ENCODE measurements at regions not wholly inside any gene's neighbourhood (a gene's known extent, or its start where the extent isn't known, plus 50 kb on each side); places are given as distances from the start of the nearest gene placed in this dataset.

- CTCF ChIA-PET, result no interaction called here
- RAD21 ChIA-PET (ENCODE audit: low non-redundant PET in 1 of 2, low total read pairs in 2 of 2, uncharacterized antibody in 2 of 2, unreplicated experiment in 2 of 2), result no interaction called here
- Histone ChIP-seq H3K27me3 (ENCODE audit: insufficient read depth, low read length) (peaks cover 17% of the 10 kb centered on the region; the same call in 1 of the 2 replicates), H3K36me3 (ENCODE audit: control insufficient read depth in 1 of 2, insufficient read depth in 2 of 2, low read length in 2 of 2) (no peaks in the 10 kb centered on the region), H3K9me2 (ENCODE audit: insufficient read depth) (no peaks in the 10 kb centered on the region), H3K9me3 (ENCODE audit: control insufficient read depth in 1 of 2, insufficient read depth in 1 of 2, low read depth in 1 of 2, low read length in 2 of 2) (no peaks in the 10 kb centered on the region), H4K20me1 (ENCODE audit: insufficient read depth) (no peaks in the 10 kb centered on the region), H2AFZ (ENCODE audit: low read depth, low read length, poor library complexity, severe bottlenecking) (no peak overlapping the region), H3K27ac (ENCODE audit: low read depth, low read length) (no peak overlapping the region), H3K4me2 (ENCODE audit: low read length) (no peak overlapping the region), H3K79me2 (ENCODE audit: insufficient read depth, low read length) (no peaks in the 10 kb centered on the region), H3K9ac (ENCODE audit: low read length) (no peak overlapping the region), H3K4me1 (ENCODE audit: control insufficient read depth in 1 of 2, insufficient read depth in 2 of 2, low read length in 2 of 2) (peaks cover 58 to 71% of the 10 kb centered on the region in 2 experiments), H3K4me3 (replicated peaks in 1 of 2; ENCODE audit: low read depth in 1 of 2, low read length in 2 of 2) (no peak overlapping the region)
- TF ChIP-seq FOSL1 (IDR thresholded peaks at IDR 0.05; ENCODE audit: low read depth) (no peak), TCF7L2 (IDR thresholded peaks at IDR 0.05; ENCODE audit: borderline replicate concordance, extremely low read depth, insufficient read depth, insufficient read length) (no peak), EZH2phosphoT487 (IDR thresholded peaks at IDR 0.05; ENCODE audit: borderline replicate concordance) (no peak), SRF (IDR thresholded peaks at IDR 0.05; ENCODE audit: low read depth) (no peak), ZNF274 (IDR thresholded peaks at IDR 0.05; ENCODE audit: low read depth, low read length) (no peak), ATF3 (IDR thresholded peaks at IDR 0.05) (no peak), ZFX (IDR thresholded peaks at IDR 0.05) (no peak), POLR2AphosphoS5 (IDR thresholded peaks at IDR 0.05; ENCODE audit: low read depth, low read length) (no peak), CBX3 (IDR thresholded peaks at IDR 0.05; ENCODE audit: low read depth) (no peak), MAX (IDR thresholded peaks at IDR 0.05) (no peak)
- BruUV-seq (replicated peaks), result no TSS peak
- intact Hi-C loops (cut with micrococcal nuclease), result no loop called here
- ATAC-seq (no peak), DNase-seq (ENCODE audit: low read depth, low spot score) (no peak)
- POLR2A ChIA-PET, result no interaction called here
Measured at GRCh38 chr14:100474196-100474595, 113.0 kb downstream of the BEGAIN start.

GRCh38 chr14:100475268-100475667 is 111.9 kb downstream of the BEGAIN start:
- ChIA-PET POLR2A (no interaction called here), CTCF (interaction anchor here (1.3 to 1.7 kb wide), 2 partner anchors 36 to 282 kb away, joined by 4 to 7 read pairs; no protein-coding TSS in a partner anchor), RAD21 (ENCODE audit: low non-redundant PET in 1 of 2, low total read pairs in 2 of 2, uncharacterized antibody in 2 of 2, unreplicated experiment in 2 of 2) (interaction anchor here (1.4 to 2.0 kb wide), 3 partner anchors 36 to 58 kb away, joined by 5 to 9 read pairs (median 8); no protein-coding TSS in a partner anchor)
- Histone ChIP-seq H3K9me2 (ENCODE audit: insufficient read depth) (no peaks in the 10 kb centered on the region), H4K20me1 (ENCODE audit: insufficient read depth) (no peaks in the 10 kb centered on the region), H3K4me2 (ENCODE audit: low read length) (peak overlapping the region; percentile 70; the same call in 1 of the 2 replicates), H3K36me3 (ENCODE audit: control insufficient read depth in 1 of 2, insufficient read depth in 2 of 2, low read length in 2 of 2) (no peaks in the 10 kb centered on the region), H3K4me1 (ENCODE audit: control insufficient read depth in 1 of 2, insufficient read depth in 2 of 2, low read length in 2 of 2) (peaks cover 58 to 68% of the 10 kb centered on the region in 2 experiments), H3K27me3 (ENCODE audit: insufficient read depth, low read length) (peaks cover 24% of the 10 kb centered on the region; the same call in 1 of the 2 replicates), H3K9ac (ENCODE audit: low read length) (no peak overlapping the region), H2AFZ (ENCODE audit: low read depth, low read length, poor library complexity, severe bottlenecking) (no peak overlapping the region), H3K9me3 (ENCODE audit: control insufficient read depth in 1 of 2, insufficient read depth in 1 of 2, low read depth in 1 of 2, low read length in 2 of 2) (no peaks in the 10 kb centered on the region), H3K27ac (ENCODE audit: low read depth, low read length) (peak overlapping the region; percentile 96; the same call in 1 of the 2 replicates), H3K4me3 (replicated peaks in 1 of 2; ENCODE audit: low read depth in 1 of 2, low read length in 2 of 2) (no peak overlapping the region), H3K79me2 (ENCODE audit: insufficient read depth, low read length) (no peaks in the 10 kb centered on the region)
- DNase-seq (ENCODE audit: low read depth, low spot score) (no peak), ATAC-seq (no peak)
- BruUV-seq (replicated peaks), result no TSS peak
- intact Hi-C loops (cut with micrococcal nuclease), result no loop called here
- no peak for TF ChIP-seq CTCF (IDR thresholded peaks at IDR 0.05 in 2 of 3, conservative IDR thresholded peaks at IDR 0.05 in 1 of 3; ENCODE audit: borderline replicate concordance in 1 of 3, insufficient read depth in 1 of 3, low read depth in 2 of 3, low read length in 2 of 3)
- no peak for TF ChIP-seq ZBTB33 (IDR thresholded peaks at IDR 0.05; ENCODE audit: extremely low read depth, insufficient replicate concordance, low read length)
- TF ChIP-seq CEBPB (IDR thresholded peaks at IDR 0.05; ENCODE audit: low read depth), result no peak
- no peak for TF ChIP-seq EGR1 (IDR thresholded peaks at IDR 0.05; ENCODE audit: low read depth)
- no peak for TF ChIP-seq EZH2 (IDR thresholded peaks at IDR 0.05)
- no peak for TF ChIP-seq ELF1 (IDR thresholded peaks at IDR 0.05; ENCODE audit: borderline replicate concordance, low read depth)
- TF ChIP-seq SRF (IDR thresholded peaks at IDR 0.05; ENCODE audit: low read depth), result no peak
- no peak for TF ChIP-seq FOSL1 (IDR thresholded peaks at IDR 0.05; ENCODE audit: low read depth)
- TF ChIP-seq ATF3 (IDR thresholded peaks at IDR 0.05), result no peak
- no peak for TF ChIP-seq MAX (IDR thresholded peaks at IDR 0.05)

Measured in HCT116 (cell line).